ENCODE measurements at regions not wholly inside any gene's neighbourhood (a gene's known extent, or its start where the extent isn't known, plus 50 kb on each side); places are given as distances from the start of the nearest gene placed in this dataset.

DNA sequence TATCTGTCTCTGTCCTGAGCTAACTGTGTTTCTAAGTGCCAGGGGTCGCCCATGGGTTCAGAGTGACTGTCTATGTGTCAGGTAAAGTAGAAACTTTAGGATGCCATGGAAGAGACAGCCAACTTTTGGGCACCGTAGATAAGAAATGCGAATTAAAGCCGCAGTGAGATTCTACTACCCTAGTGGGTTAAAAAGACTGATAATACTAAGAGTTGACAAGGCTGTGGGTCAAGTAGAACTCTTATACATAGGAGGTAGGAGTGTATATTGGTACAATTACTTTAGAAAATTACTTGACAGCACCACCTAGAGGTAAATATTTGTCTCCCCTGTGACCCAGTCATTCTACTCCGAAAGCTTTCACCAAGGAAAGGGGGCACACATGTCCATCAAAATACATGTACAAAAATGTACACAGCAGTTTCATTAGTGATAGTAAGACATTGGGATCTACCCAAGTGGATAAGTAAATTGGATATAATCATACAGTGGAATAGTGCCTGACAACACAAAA lies 371.3 kb downstream of the SLC4A3 start:
- no peak overlapping the region for H2AFZ ChIP-seq (ENCODE audit: low read length)
- Mint-ChIP-seq H3K27ac (no peak overlapping the region; a peak in 1 of 7 replicates), H3K27me3 (ENCODE audit: low read depth) (peaks cover 12% of the 10 kb centered on the region), H3K4me3 (no peak overlapping the region), H3K36me3 (ENCODE audit: insufficient read depth in 1 of 3, low read depth in 3 of 3) (no peaks in the 10 kb centered on the region), H3K4me1 (peaks cover 15 to 17% of the 10 kb centered on the region in 2 experiments), H3K9me3 (no peaks in the 10 kb centered on the region)
- H2BK5ac ChIP-seq (ENCODE audit: insufficient read length, low read length), result no peak overlapping the region
- no peak overlapping the region for H3K23ac ChIP-seq (ENCODE audit: insufficient read length, low read depth, low read length)
- H3K4me2 ChIP-seq (ENCODE audit: insufficient read depth, insufficient read length, low read length), result no peak overlapping the region
- H4K5ac ChIP-seq (ENCODE audit: insufficient read length, low read depth, low read length), result no peak overlapping the region
- H3K4me1 ChIP-seq (ENCODE audit: insufficient read depth, low read length), result no peaks in the 10 kb centered on the region
- no peak overlapping the region for H2BK15ac ChIP-seq (ENCODE audit: low read depth, low read length)
- H3K27ac ChIP-seq (ENCODE audit: insufficient read length, low read depth, low read length), result no peak overlapping the region
- H2BK20ac ChIP-seq (ENCODE audit: low read depth, low read length, poor library complexity, severe bottlenecking), result no peak overlapping the region
- H3K18ac ChIP-seq (ENCODE audit: insufficient read length, low read depth, low read length), result no peak overlapping the region
- H3K9me3 ChIP-seq (ENCODE audit: control insufficient read depth, low read depth, low read length), result no peaks in the 10 kb centered on the region
- H2BK120ac ChIP-seq (ENCODE audit: low read depth, low read length, poor library complexity, severe bottlenecking), result no peak overlapping the region
- no peak overlapping the region for H3K4ac ChIP-seq (ENCODE audit: low read depth, low read length)
- H2AK5ac ChIP-seq (ENCODE audit: insufficient read length, low read length), result no peak overlapping the region
- no peaks in the 10 kb centered on the region for H3K79me1 ChIP-seq (ENCODE audit: insufficient read depth, low read depth, low read length, poor library complexity, severe bottlenecking)
- no peak overlapping the region for H4K91ac ChIP-seq (ENCODE audit: insufficient read length, low read depth, low read length)
- no peak overlapping the region for H3K56ac ChIP-seq (ENCODE audit: insufficient read length, low read depth, low read length)
- TF ChIP-seq, protein P1, sequence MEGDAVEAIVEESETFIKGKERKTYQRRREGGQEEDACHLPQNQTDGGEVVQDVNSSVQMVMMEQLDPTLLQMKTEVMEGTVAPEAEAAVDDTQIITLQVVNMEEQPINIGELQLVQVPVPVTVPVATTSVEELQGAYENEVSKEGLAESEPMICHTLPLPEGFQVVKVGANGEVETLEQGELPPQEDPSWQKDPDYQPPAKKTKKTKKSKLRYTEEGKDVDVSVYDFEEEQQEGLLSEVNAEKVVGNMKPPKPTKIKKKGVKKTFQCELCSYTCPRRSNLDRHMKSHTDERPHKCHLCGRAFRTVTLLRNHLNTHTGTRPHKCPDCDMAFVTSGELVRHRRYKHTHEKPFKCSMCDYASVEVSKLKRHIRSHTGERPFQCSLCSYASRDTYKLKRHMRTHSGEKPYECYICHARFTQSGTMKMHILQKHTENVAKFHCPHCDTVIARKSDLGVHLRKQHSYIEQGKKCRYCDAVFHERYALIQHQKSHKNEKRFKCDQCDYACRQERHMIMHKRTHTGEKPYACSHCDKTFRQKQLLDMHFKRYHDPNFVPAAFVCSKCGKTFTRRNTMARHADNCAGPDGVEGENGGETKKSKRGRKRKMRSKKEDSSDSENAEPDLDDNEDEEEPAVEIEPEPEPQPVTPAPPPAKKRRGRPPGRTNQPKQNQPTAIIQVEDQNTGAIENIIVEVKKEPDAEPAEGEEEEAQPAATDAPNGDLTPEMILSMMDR (conservative IDR thresholded peaks at IDR 0.05), result peak; percentile 61; the same call in 2 of the 3 replicates
- no peak for DNase-seq
- H3K23me2 ChIP-seq (ENCODE audit: insufficient read length, low read depth, low read length, poor library complexity, severe bottlenecking), result no peaks in the 10 kb centered on the region
- H4K20me1 ChIP-seq (ENCODE audit: control insufficient read depth, insufficient read depth, insufficient read length), result no peaks in the 10 kb centered on the region
- H3K79me2 ChIP-seq (ENCODE audit: insufficient read depth, low read length), result no peaks in the 10 kb centered on the region
- WGBS (ENCODE audit: extremely low coverage, insufficient read length, low lambda C conversion rate), result no CpG with 5 or more reads among the region's 5 CpGs
- H2BK12ac ChIP-seq (ENCODE audit: insufficient read length, low read depth, low read length), result no peak overlapping the region
- no peak overlapping the region for H4K8ac ChIP-seq (replicated peaks; ENCODE audit: insufficient read length, low read depth, low read length)
- H3K27me3 ChIP-seq (ENCODE audit: insufficient read depth, low read length), result no peaks in the 10 kb centered on the region
- no peak overlapping the region for H3K9ac ChIP-seq (ENCODE audit: extremely low read depth, insufficient read length, low read length)
- H3K14ac ChIP-seq (ENCODE audit: insufficient read depth, low read length), result no peak overlapping the region
- no peak overlapping the region for H3T11ph ChIP-seq (ENCODE audit: low read length)
